SK-N-MC (cell line): ENCODE measurements at regions not wholly inside any gene's neighbourhood (a gene's known extent, or its start where the extent isn't known, plus 50 kb on each side); places are given as distances from the start of the nearest gene placed in this dataset.

ENCODE experiments used
- EZH2 ChIP-seq: fragments of 200-600 bp; sonication (generic); IDR thresholded peaks from one replicate; pipeline ENCODE4 v1.6.1; 2017; ENCODE audit warnings: antibody characterized with exemption
- FOXP2 ChIP-seq: optimal IDR thresholded peaks from 2 replicates; pipeline ENCODE3; 2011; ENCODE audit warnings: mild to moderate bottlenecking, moderate library complexity; ENCODE audit not compliant: insufficient read depth; ENCODE audit errors: extremely low read length, control extremely low read depth
- POLR2AphosphoS5 ChIP-seq: IDR thresholded peaks from 2 replicates; pipeline ENCODE4 v1.6.1; 2012; ENCODE audit warnings: mild to moderate bottlenecking, low read depth, low read length, borderline replicate concordance

DNA sequence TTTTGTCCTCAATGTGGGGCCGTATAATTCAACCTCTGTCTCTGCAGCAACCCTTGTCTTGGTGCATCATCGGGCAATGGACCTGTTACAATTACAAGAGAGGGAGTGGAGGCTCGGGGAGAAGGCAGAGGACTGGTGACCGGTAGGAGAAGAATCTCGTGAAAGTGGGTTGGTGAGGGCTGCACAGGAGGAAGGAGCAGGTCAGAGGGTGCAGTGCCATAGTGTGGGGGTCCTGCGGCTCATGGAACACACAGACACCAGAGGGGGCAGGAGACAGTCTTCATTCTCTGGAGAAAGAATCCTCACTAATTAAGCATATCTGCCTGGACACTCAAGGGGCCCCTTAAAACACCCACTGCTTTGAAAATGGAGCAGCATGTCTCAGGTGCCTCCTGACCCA, 174.7 kb upstream of the B3GAT1 start:
- TF ChIP-seq EZH2: no peak
- no peak for TF ChIP-seq POLR2AphosphoS5
- no peak for TF ChIP-seq FOXP2
